ENCODE measurements at regions not wholly inside any gene's neighbourhood (a gene's known extent, or its start where the extent isn't known, plus 50 kb on each side); places are given as distances from the start of the nearest gene placed in this dataset.

DNA sequence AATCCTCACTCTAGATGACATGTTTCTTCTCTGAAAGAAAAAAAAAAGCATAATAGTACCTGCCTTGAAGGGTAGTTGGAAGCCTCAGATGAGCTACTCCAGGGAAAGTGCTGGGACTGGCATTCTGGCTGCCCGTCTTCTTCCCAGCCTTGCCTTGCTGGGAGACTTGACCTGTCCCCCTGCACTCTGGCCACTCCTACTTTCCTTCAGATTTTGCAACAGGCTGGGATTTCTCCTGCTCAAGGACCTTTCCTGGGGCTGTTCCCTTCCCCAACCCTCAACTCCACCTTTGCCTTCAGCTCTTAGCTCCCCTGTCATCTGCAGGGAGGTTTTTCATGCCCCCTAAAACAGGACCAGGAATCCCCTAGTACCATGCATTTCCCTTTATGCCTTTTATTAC, 609.9 kb upstream of the CFAP20DC start:
- POLR2A ChIA-PET: no interaction called here
- no peak for TF ChIP-seq SUPT20H (IDR thresholded peaks at IDR 0.05; ENCODE audit: borderline replicate concordance, control insufficient read depth, low read depth, low read length)
- H3K9me3 ChIP-seq (replicated peaks; ENCODE audit: control insufficient read depth, insufficient read depth, low read length): no peaks in the 10 kb centered on the region
- no peak overlapping the region for H3K9ac ChIP-seq (ENCODE audit: control insufficient read depth, insufficient read depth, low read length)
- BruUV-seq (replicated peaks): no TSS peak
- DNase-seq (ENCODE audit: low read depth, low spot score) (no peak), FAIRE-seq (no peak), ATAC-seq (no peak)
- H3K4me1 ChIP-seq (ENCODE audit: control insufficient read depth, insufficient read depth, low read length): no peaks in the 10 kb centered on the region
- H3K27me3 ChIP-seq (replicated peaks in 1 of 2; ENCODE audit: control insufficient read depth in 2 of 2, insufficient read depth in 2 of 2, low read length in 1 of 2): peaks cover 0 to 3% of the 10 kb centered on the region in 2 experiments; a peak in 2 of 4 replicates
- in situ Hi-C loops (cut with MboI) (no loop called here), intact Hi-C loops (cut with micrococcal nuclease; ENCODE audit: unreplicated experiment) (no loop called here)
- H3K27ac ChIP-seq (ENCODE audit: control insufficient read depth, insufficient read depth): no peak overlapping the region
- SMC1A ChIA-PET (ENCODE audit: uncharacterized antibody, unreplicated experiment): no interaction called here
- no peak overlapping the region for H2AFZ ChIP-seq (ENCODE audit: control insufficient read depth, low read depth, low read length)
- H3K4me2 ChIP-seq (ENCODE audit: control insufficient read depth, insufficient read depth): no peak overlapping the region
- H3K4me3 ChIP-seq: no peak overlapping the region
- RAD21 ChIA-PET (ENCODE audit: unreplicated experiment): no interaction called here
- H3K36me3 ChIP-seq (ENCODE audit: control insufficient read depth in 2 of 2, insufficient read depth in 2 of 2, low read length in 1 of 2): no peaks in the 10 kb centered on the region
- H3K79me2 ChIP-seq (ENCODE audit: control insufficient read depth, insufficient read depth, low read length): no peaks in the 10 kb centered on the region
- CTCF ChIA-PET: no interaction called here
- no peaks in the 10 kb centered on the region for H4K20me1 ChIP-seq (ENCODE audit: control insufficient read depth, insufficient read depth)
- 0% methylated on average over 1 of the region's 1 CpG for WGBS (ENCODE audit: insufficient coverage, insufficient replicate concordance, low lambda C conversion rate, missing lambda C conversion rate)

DNA sequence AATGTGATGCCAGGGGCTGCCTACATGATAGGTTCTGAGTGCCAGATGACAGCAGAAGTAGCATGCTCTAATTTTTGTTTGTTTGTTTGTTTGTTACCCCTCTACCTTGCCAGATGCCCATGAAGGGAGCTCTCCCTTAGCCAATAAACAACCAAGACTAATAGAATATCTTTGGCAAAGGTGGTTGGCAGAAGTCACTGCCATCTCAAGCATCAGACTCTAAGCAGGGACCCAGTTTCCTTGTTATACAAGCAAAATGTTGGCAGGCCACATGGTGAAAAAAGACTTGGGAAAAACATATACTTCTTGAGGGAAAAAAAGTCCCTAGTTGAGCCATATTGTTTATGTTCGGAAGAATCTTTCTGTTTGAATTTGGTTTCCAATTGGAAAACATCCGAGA, 609.0 kb upstream of the CFAP20DC start:
- 50% methylated on average over 2 of the region's 2 CpGs for WGBS (ENCODE audit: insufficient coverage, insufficient replicate concordance, low lambda C conversion rate, missing lambda C conversion rate)
- no peaks in the 10 kb centered on the region for H4K20me1 ChIP-seq (ENCODE audit: control insufficient read depth, insufficient read depth)
- no peak for TF ChIP-seq HDAC6 (IDR thresholded peaks at IDR 0.05; ENCODE audit: unreplicated experiment)
- TF ChIP-seq SREBF2 (IDR thresholded peaks at IDR 0.05; ENCODE audit: low read length): no peak
- TF ChIP-seq EGR1 (IDR thresholded peaks at IDR 0.05; ENCODE audit: borderline replicate concordance in 1 of 2, low read depth in 2 of 2, low read length in 2 of 2): no peak
- TF ChIP-seq, protein P1, sequence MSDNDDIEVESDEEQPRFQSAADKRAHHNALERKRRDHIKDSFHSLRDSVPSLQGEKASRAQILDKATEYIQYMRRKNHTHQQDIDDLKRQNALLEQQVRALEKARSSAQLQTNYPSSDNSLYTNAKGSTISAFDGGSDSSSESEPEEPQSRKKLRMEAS (IDR thresholded peaks at IDR 0.05; ENCODE audit: low read depth, low read length): no peak
- TF ChIP-seq, protein P2, sequence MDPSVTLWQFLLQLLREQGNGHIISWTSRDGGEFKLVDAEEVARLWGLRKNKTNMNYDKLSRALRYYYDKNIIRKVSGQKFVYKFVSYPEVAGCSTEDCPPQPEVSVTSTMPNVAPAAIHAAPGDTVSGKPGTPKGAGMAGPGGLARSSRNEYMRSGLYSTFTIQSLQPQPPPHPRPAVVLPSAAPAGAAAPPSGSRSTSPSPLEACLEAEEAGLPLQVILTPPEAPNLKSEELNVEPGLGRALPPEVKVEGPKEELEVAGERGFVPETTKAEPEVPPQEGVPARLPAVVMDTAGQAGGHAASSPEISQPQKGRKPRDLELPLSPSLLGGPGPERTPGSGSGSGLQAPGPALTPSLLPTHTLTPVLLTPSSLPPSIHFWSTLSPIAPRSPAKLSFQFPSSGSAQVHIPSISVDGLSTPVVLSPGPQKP (IDR thresholded peaks at IDR 0.05; ENCODE audit: low read depth, low read length): no peak
- TF ChIP-seq, protein P3, sequence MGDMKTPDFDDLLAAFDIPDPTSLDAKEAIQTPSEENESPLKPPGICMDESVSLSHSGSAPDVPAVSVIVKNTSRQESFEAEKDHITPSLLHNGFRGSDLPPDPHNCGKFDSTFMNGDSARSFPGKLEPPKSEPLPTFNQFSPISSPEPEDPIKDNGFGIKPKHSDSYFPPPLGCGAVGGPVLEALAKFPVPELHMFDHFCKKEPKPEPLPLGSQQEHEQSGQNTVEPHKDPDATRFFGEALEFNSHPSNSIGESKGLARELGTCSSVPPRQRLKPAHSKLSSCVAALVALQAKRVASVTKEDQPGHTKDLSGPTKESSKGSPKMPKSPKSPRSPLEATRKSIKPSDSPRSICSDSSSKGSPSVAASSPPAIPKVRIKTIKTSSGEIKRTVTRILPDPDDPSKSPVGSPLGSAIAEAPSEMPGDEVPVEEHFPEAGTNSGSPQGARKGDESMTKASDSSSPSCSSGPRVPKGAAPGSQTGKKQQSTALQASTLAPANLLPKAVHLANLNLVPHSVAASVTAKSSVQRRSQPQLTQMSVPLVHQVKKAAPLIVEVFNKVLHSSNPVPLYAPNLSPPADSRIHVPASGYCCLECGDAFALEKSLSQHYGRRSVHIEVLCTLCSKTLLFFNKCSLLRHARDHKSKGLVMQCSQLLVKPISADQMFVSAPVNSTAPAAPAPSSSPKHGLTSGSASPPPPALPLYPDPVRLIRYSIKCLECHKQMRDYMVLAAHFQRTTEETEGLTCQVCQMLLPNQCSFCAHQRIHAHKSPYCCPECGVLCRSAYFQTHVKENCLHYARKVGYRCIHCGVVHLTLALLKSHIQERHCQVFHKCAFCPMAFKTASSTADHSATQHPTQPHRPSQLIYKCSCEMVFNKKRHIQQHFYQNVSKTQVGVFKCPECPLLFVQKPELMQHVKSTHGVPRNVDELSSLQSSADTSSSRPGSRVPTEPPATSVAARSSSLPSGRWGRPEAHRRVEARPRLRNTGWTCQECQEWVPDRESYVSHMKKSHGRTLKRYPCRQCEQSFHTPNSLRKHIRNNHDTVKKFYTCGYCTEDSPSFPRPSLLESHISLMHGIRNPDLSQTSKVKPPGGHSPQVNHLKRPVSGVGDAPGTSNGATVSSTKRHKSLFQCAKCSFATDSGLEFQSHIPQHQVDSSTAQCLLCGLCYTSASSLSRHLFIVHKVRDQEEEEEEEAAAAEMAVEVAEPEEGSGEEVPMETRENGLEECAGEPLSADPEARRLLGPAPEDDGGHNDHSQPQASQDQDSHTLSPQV (IDR thresholded peaks at IDR 0.05): no peak
- no peak for TF ChIP-seq SP1 (IDR thresholded peaks at IDR 0.05; ENCODE audit: low read depth, low read length)
- TF ChIP-seq SIN3A (IDR thresholded peaks at IDR 0.05; ENCODE audit: low read depth, low read length): no peak
- no peak for TF ChIP-seq NR2F1 (conservative IDR thresholded peaks at IDR 0.05)
- no peaks in the 10 kb centered on the region for H3K4me1 ChIP-seq (ENCODE audit: control insufficient read depth, insufficient read depth, low read length)
- ChIA-PET RAD21 (ENCODE audit: unreplicated experiment) (no interaction called here), POLR2A (no interaction called here), SMC1A (ENCODE audit: uncharacterized antibody, unreplicated experiment) (interaction anchor here (0.7 to 1.0 kb wide), 2 partner anchors 48 to 783 kb away, joined by 3 to 4 read pairs; no protein-coding TSS in a partner anchor), CTCF (no interaction called here)
- no peak overlapping the region for H3K4me3 ChIP-seq
- no peaks in the 10 kb centered on the region for H3K79me2 ChIP-seq (ENCODE audit: control insufficient read depth, insufficient read depth, low read length)
- H3K9ac ChIP-seq (ENCODE audit: control insufficient read depth, insufficient read depth, low read length): no peak overlapping the region
- BruUV-seq (replicated peaks): no TSS peak
- no peak overlapping the region for H3K4me2 ChIP-seq (ENCODE audit: control insufficient read depth, insufficient read depth)
- no peaks in the 10 kb centered on the region for H3K9me3 ChIP-seq (replicated peaks; ENCODE audit: control insufficient read depth, insufficient read depth, low read length)
- no peak overlapping the region for H3K27ac ChIP-seq (ENCODE audit: control insufficient read depth, insufficient read depth)
- H3K27me3 ChIP-seq (replicated peaks in 1 of 2; ENCODE audit: control insufficient read depth in 2 of 2, insufficient read depth in 2 of 2, low read length in 1 of 2): peaks cover 0 to 3% of the 10 kb centered on the region in 2 experiments; a peak in 2 of 4 replicates
- FAIRE-seq: no peak
- no peaks in the 10 kb centered on the region for H3K36me3 ChIP-seq (ENCODE audit: control insufficient read depth in 2 of 2, insufficient read depth in 2 of 2, low read length in 1 of 2)
- H2AFZ ChIP-seq (ENCODE audit: control insufficient read depth, low read depth, low read length): no peak overlapping the region
- in situ Hi-C loops (cut with MboI): no loop called here
- DNase-seq (ENCODE audit: low read depth, low spot score): no peak
- no peak for ATAC-seq
- intact Hi-C loops (cut with micrococcal nuclease; ENCODE audit: unreplicated experiment): no loop called here
